HG03469 (cell line): ENCODE measurements at regions not wholly inside any gene's neighbourhood (a gene's known extent, or its start where the extent isn't known, plus 50 kb on each side); places are given as distances from the start of the nearest gene placed in this dataset.
"Not testable (repeated sequence)": the region's sequence is repeated elsewhere in the genome, so short reads cannot be mapped to it uniquely, and the experiment has no call there.

Experiments
- ATAC-seq: cut with Tn5 transposase; IDR thresholded peaks from one replicate; pipeline ENCODE4 v1.9.1; 2021; ENCODE audit warnings: mild to moderate bottlenecking, moderate library complexity, moderate number of reproducible peaks; ENCODE audit not compliant: unreplicated experiment

GRCh38 chr15:60255390-60255789, 142.4 kb downstream of the ANXA2 start:
- ATAC-seq, result peak; percentile 75

DNA sequence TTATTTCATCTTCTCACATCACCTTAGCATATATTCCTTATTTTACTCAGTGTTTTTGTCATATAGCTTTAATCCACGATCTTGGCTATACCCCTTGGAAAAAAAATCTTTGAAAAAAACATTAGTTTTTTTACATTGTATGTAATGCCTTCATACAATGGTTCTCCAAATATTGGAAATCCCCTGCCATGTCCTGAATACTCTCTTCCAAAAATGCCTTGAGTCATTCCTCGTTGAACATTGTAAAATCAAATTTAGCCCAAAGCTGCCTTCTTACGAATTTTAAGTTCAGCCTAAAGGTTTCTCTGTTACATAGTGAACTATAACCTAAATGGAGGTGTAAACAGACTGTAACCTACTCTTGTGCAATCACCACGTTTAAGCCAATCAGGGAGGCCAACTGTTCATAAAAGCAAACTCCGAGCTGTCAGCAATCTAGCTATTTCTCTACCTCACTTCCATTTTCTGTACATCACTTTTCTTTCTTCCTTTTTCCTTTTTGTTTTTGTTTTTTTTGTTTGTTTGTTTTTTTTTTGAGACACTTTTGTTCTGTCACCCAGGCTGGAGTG, 140.1 kb downstream of the ANXA2 start:
- ATAC-seq, result no peak

DNA sequence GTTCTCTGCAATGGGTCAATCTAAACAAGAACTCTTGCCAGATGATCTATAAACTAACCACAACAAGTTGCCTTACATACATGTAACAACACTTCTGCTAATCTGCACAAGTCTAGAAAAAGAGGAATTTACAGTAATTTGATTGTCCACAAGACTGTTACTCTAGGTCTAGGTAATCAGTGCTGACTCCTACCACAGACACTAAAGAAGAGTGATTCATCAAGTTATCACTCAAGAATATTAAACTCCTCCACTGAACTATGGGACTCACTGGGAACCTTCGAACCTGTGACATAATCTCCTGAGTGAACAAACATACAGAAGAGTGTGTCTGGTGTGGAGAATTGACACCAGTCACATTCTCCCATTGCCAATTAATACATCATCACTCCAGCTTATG, 138.3 kb downstream of the ANXA2 start:
- ATAC-seq, result no peak

DNA sequence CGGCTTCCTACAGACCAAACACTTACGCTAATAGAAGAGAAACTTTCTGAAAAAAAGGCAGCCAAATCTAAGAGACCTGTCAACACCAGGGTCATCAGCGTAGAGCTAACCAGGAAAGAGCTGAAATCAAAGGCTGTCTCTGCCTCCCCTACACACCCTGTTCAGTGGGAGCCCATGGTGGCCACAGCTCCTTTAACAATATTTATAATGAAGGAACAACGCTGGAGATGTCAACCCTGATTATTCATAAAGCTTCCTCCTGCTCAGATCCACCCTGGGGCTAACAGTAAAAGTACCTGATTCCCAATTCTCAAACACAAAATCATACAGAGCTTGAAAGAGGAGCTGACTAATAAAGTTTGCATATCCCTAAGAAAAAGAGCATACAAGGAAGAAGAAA, 133.7 kb downstream of the ANXA2 start:
- no peak for ATAC-seq

DNA sequence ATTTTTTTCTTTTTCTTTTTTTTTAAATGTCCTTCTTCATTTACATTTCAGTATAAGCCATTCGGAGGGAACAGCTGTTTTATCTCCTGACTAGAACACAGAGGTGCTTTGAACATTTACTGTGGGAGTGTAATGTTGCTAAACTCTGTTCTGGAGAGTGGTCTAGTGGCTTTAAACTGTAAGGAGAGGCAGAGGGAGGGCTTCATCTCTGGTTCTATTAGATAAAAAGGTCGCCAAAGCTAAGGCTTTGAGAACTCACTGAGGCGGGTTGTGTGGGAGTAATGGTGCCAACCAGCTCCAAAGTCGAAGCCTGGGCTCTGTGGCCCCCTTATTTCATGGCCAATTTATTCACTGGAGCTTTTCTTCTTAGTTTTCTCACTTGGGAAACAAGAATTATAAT, 133.2 kb downstream of the ANXA2 start:
- ATAC-seq, result no peak

- ATAC-seq, result no peak
Observed at GRCh38 chr15:60265057-60265456, 132.7 kb downstream of the ANXA2 start.

GRCh38 chr15:60272623-60273022, 125.2 kb downstream of the ANXA2 start:
- no peak for ATAC-seq

DNA sequence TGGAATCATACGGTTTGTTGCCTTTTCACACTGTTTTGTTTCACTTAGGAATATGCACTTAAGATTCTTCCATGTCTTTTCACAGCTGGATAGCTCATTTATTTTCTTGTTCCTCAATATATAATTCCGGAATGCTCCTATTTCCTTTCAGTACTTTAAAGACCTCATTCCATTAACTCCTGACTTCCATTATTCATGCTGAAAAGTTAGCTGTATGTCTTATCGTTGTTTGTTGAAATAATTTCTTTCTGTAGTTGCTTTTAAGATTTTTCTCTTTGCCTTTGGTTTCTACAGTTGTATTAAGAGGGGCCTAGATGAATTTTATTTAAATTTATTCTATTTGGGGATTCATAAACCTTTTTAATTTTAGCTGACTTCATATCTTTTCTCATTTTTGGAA, 122.2 kb downstream of the ANXA2 start:
- no peak for ATAC-seq

DNA sequence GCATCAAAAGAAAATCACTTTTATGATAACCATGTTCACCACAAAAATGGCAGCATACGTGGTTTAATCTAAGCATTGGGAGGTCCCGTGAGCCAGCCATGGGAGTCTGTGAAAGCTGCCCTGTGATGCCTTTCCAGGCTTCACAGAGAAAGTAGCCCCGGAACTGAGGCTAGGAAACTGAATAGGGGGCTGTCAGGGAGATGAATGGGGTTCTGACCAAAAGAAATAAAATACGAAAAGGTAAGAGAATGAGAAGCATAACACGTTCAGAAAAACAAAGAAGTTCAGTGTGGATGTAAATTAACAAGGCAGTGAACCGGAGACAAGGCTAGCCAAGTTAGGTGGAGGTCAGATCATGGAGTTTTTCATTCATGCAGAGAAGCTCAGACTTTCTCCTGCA, 118.9 kb downstream of the ANXA2 start:
- no peak for ATAC-seq

DNA sequence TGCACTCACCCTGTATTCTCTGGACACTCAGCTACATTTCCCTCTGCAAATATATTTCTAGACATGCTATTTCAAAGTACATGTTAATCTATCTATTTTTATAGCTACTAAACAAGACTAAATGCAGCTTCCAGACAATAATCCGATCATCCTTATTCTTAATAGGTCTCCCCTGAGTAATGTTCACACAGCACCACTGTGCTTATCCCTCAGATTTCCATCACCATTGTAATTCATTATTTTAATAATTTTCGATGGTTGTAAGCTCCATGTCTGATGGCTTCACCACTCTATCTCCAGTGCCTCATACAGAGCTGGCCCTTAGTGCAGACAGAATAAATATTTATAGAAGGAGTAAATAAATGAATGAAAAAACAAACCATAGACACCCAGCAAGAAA, 117.5 kb downstream of the ANXA2 start:
- no peak for ATAC-seq

GRCh38 chr15:60283936-60284335, 113.8 kb downstream of the ANXA2 start:
- no peak for ATAC-seq

GRCh38 chr15:60295901-60296300, 101.9 kb downstream of the ANXA2 start:
- not testable (repeated sequence) for ATAC-seq

DNA sequence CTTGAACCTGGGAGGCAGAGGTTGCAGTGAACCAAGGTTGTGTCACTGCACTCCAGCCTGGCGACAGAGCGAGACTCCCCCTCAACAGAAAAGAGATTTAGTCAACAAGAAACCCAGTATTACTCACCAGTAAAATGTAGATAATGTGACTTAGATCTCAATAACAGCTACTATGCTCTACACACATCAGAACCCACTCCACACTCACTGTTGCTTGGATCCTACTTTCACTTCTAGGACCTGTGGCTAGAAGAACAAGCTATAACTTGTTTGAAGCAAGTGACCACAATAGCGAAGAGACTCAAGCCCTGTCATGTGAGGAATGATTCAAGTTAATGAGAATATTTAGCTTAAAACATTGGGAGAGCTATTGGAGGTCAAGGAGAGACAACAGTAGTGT, 100.7 kb downstream of the ANXA2 start:
- ATAC-seq, result no peak
